Stimulated activated CD4-positive, alpha-beta T cell treated with anti-CD3 and anti-CD28 coated beads, Interleukin-4, amount 100 ng/mL, for 4 hours (primary cell): ENCODE measurements at regions not wholly inside any gene's neighbourhood (a gene's known extent, or its start where the extent isn't known, plus 50 kb on each side); places are given as distances from the start of the nearest gene placed in this dataset.
"Not testable (repeated sequence)": the region's sequence is repeated elsewhere in the genome, so short reads cannot be mapped to it uniquely, and the experiment has no call there.

Source experiments
- DNase-seq, 2 experiments: peaks; one replicate each; pipeline ENCODE4 v3.0.0-alpha.2; 2020

DNA sequence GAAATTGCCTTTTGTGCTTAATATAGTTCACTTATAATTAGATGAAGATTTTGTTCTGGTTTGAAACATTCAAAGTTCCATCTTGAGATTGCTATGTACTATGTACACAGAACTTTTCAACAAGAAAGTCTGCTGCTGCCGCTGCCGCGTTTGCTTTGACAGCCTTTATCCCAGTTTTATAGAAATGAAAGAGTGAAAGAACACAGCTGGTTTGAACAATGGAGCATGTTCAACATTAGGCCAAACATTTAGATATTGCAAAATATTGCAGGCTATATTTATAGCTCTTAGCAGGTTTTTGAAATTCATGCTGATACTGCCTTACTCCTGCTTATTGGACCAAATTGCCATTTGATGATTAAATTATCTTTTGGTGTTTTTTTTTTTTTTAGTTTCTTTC is 299.8 kb upstream of the PRKD1 start:
- no peak for DNase-seq

DNA sequence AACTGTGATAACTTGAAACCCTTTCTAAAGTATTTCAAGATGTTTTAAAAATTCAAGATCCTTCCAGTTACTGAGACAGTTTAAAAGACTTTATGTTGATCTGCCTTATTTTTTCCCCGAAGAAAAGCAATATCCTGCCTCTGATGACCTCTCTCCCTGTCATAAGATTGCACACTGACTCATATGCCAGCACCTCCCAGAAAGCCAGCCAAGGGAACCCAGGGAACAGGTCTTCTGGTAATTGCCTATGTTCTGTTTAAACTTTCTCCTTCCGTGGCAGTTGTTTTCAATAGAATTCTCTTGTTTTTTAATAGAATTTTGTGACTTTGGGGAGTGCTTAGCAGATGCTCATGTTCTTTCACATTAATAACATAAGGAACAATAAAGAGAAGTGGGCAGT is 300.2 kb upstream of the PRKD1 start:
- DNase-seq = no peak

DNA sequence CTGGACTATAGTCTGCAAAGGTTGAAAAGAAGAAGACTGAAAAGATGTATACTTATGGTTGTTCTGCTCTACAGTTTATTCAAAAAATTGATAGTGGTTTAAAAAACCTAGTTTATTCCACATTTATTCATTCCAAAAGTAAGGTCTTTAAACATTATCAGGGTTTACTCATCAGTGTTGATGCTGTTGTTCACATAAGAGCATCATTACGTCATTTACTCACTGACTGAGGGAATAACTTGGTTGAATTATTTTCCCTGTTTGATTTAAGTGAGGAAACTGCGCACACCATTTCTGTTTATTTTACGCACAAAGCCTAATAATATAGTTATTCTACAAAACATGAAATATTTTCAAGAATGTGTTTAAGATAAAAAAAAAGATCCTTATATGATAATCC is 303.1 kb upstream of the PRKD1 start:
- DNase-seq = no peak

DNA sequence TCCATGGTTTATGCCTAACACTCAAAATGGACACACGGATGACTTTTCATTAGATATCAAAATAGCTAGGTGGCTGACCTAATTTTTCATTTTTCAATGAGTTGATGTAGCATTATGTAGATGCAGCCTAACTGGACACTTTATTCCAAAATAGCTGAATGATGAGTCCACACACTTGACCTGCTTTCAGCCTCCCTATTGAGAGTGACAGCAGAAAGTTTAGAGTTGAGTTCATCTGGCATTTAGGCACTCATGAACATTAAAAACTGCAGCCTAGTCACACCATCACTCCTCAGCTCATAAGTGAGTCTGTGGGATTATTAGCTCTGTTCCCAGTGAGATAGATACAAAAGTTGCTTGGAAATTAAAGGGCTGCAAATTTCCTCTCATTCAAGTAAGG is 307.3 kb upstream of the PRKD1 start:
- no peak for DNase-seq

DNA sequence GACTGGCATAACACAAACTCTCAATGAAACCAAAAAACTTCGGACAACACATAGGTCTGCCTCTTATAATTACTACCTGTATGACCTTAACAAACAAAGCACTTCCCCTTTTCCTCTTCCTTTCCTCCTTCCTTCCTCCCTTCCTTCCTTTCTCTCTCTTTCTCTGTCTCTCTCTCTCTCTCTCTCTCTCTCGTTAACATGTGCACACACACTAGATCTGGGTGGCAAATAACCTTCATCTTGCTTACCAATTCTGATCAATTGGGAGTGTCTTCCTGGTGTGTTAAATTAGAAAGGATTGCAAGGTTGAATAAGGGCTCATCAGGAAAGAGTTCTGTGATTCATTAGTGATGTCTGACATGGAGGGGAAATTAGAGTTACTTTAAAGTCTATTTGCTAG is 307.8 kb upstream of the PRKD1 start:
- no peak for DNase-seq

DNA sequence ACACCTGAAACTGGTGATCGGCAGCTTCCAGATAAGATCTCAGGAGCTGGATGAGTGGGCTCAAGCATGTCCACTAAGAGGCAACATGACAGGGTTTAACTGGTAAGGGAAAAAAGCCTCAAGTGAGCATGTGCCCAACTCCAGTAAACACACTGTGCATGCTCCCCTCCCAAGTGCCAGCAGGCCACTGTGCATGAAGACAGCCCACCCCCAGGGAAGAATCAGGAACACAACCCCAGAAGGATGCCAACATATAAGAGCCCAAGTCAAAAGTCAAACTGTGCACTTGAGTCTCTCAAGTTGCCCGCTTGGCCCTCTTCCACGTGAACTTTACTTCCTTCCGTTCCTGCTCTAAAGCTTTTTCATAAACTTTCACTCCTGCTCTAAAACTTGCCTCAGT is 311.3 kb upstream of the PRKD1 start:
- DNase-seq = no peak

DNA sequence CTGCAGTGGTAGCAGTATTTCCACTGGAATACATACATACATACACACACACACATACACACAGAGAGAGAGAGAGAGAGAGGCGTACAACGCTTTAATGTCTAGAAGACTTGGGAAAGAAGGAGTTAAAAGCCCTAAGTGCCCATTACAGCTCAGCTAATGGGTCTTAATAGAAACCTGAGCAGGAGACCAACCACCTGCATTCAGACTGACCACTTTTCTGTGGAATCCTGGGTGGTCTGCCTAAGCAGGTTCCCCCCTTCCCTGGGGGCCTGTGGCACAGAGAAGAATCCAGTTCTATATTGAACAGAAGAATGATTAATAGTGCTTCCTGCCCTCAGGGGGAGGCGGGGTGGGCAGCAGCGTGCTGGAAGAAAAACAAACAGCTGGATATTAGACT is 312.4 kb upstream of the PRKD1 start:
- DNase-seq = no peak

DNA sequence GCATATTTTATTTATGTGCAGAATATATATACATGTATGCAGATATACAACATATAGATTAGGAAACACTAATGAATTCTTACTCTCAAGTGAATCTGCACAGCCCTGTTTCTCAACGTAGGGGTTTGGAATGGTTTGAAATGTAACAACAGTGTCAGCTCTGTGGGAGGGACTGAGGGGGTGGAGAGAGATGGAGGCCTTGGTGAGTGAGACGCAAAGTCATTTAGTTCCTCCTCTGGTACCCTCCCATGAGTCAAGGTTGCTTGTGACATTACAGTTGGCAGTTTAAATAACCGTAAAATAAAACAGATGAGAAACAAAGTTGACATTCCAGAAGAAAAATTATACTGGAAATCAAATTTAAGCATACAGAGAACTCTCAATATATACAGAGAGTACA is 313.0 kb upstream of the PRKD1 start:
- DNase-seq = no peak

DNA sequence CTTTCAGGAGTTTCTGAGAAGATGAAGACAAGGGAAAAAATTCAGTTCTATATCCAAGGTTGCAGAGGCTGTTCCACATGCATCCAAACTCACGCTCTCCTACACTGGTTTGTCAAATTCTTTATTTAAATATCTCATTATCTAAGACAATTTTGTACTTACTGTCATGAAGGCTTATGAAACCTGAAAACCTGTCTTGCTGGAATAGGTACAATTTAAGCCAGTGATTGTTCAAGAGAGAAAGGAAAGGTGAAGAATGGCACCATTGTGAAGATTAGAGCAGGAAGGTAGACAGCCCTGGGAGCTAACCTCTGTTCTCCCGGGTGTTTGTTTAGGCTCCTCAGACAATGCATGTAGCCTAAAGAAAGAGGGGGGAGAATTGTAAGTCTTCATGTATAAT is 315.1 kb upstream of the PRKD1 start:
- DNase-seq = no peak

DNA sequence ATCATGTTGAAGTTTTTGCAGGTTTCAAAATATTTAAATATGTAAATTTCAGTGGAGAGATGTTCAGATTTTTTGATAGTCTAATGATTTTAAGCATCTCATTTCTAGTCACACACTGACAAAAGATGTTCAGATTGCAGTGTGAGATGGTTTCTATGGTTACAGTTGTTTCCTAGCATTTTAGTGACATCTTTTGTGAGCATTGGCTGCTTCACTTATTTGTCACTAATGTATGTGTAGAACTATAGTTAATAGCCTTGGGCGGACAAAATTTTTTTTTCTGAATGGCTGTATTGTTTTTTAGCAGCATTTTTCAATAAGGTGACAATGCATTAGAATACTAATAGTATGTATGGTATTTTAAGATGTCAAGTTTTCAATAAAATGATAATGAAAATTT is 315.6 kb upstream of the PRKD1 start:
- no peak for DNase-seq

DNA sequence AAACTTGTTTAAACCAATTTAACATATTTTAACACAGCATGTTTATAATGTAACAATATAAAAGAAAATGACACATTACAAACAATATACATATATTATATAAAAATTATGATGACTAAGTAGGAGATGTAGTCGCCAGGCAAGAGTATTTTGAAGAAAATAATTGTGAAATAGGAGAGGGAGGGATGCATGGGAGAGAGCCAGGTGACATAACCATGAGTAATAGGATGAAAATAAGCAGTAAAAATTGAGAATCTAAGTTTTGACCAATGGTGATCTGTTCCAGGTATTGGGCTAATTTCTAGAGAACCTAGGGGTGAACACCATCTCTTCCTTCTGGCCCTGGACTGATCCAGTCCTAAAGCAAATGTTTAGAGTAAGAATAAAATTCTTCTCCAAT is 315.2 kb upstream of the G2E3 start:
- no peak for DNase-seq

DNA sequence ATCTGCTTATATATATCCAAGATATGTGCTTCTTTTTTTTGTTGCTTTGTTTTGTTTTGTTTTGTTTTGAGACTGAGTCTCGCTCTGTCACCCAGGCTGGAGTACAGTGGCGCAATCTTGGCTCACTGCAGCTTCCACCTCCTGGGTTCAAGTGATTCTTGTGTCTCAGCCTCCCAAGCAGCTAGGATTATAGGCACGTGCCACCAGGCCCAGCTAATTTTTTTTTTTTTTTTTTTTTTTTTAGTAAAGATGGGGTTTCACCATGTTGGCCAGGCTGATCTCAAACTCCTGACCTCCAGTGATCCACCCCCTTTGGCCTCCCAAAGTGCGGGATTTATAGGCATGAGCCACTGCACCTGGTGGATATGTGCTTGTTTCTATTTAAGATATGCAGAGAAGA is 314.6 kb upstream of the G2E3 start:
- not testable (repeated sequence) for DNase-seq

DNA sequence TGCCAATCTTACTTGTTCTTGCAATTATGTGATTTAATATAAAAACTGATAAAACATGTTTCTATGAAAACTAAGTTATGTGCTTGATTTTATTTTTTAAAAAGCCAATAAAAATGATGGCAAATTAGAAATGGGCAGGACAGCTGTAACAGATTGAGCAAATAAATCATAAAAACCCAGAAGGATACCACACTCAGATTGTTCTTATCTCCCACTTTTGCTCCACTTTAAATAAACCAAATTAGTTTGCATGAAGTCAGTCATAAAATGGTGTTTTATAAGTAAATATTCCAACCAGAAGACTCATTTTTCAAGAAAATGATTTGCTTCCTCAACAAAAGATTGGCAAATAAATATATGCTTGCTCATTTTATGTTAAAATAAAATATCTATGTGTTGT is 307.9 kb upstream of the G2E3 start:
- no peak for DNase-seq

DNA sequence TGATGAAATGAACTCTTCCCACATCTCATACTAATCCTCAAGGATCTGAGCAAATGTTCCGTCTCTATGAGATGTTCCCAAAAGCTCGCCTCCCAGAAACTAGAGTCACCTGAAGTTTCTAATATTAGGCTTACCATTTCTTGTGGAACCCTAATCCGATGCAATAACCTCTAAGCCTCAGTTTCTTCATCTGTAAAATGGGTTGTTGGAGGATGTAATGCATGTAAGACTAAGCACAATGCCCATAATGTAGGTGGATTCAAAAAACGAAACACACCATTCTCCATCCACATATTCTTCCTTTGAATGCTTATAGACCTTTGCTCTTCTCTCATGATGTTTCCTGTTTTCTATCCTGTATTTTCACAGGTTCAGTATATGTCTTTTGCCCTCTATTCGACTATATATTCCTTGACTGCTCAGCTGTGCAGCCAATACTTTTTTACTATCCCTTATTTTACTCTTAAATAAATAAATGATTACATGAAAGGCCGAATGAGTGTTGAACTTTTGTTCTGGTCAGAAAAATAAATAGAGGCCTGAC is 307.3 kb upstream of the G2E3 start:
- no peak for DNase-seq

DNA sequence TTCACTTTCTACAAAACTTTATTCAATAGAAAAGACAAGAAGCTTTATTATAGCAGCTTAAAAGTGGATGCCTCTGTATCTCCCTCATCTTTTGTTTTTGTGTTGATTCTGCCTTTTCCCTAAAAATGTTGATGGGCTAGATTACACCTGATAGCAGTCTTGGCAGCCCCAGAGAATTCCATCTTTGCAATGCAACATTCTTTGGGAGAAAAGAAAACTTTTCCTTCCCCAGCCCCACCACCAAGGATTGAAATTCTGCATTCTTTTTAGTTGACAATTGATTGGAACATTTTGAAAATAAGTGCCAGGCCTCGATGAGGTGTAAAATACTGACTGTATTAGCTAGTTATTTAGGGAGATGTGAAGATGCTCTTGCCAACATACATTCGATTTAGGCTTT is 306.8 kb upstream of the G2E3 start:
- DNase-seq = no peak

DNA sequence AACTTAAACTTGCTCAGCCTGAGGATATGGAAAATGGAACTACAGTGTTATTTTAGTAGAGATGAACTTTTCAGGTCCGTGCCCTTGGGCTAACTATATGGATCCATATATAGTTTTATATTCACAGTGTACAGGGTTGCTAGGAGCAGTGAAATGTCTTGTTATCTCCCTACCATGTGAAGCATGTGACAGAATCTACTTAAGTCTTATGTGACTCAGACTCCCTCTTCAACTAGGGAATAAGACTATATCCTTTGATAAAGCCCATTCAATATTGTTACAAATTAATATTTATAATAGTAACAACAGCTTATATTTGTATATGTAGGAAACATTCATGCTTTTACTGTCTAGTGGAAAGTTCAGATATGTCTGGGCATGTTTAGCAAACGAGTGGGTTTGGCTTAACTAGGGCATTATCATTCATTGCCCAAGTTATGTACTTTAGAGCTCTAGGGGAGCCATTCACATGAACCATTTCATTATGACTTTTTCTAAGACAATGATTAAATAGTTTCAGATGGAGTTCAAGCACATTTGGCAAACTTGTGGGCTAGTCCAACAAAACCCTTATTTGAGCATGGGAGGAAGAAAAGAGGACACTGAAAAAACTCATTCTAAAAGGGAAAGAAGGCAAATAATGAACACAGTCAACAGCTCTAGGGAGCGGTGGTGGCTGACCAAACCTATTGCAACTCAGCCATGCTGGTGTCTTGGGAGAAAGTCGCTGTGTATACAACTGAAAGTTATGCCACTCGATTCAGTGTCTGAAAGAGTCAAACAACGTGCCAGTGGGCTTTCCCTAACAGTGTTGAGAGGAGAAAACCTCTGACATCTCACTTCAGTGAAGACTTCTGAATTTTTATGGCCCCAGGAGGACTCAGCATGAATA is 305.9 kb upstream of the G2E3 start:
- DNase-seq = no peak

DNA sequence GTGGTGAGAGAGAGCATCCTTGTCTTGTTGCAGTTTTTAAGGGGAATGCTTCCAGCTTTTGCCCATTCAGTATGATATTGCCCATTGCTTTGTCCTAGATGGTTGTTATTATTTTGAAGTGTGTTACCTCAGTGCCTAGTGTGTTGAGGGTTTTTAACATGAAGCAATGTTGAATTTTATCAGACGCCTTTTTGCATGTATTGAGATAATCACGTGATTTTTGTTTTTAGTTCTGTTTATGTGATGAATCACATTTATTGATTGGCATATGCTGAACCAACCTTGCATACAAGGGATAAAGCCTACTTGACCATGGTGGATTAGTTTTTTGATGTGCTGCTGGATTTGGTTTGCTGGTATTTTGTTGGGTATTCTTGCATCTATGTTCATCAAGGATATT is 302.3 kb upstream of the G2E3 start:
- no peak for DNase-seq

DNA sequence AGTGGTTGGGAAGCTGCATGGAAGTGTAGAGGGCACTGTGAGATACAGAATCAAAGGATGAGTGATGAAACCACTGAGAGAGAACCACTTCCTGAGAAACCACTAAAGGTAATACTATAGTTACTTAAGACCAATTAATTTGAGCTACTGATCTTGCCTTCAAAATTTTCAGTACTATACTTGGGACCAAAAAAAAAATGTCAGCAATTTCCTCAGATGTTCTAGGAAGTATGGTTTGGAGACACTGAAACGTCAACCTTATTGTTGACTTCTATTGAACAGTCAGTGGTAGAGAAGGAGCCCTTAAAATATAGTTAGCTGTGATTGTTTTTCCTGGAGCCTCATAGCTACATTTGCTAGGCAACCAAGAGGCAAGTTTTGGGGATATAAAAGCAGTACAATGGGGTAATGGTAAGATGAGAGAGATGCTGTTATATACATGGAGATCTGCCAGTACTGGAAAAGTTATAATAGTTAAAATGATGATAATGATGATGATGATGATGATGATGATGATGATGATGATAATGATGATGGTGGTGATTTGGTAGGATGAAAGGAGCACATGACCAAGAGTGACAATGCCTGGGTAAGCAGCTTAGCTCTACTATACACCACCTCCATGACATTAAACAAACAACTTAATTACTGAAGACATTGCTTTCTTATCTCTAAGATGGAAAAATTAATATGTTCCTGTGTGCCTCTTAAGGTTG is 300.9 kb upstream of the G2E3 start:
- no peak for DNase-seq

DNA sequence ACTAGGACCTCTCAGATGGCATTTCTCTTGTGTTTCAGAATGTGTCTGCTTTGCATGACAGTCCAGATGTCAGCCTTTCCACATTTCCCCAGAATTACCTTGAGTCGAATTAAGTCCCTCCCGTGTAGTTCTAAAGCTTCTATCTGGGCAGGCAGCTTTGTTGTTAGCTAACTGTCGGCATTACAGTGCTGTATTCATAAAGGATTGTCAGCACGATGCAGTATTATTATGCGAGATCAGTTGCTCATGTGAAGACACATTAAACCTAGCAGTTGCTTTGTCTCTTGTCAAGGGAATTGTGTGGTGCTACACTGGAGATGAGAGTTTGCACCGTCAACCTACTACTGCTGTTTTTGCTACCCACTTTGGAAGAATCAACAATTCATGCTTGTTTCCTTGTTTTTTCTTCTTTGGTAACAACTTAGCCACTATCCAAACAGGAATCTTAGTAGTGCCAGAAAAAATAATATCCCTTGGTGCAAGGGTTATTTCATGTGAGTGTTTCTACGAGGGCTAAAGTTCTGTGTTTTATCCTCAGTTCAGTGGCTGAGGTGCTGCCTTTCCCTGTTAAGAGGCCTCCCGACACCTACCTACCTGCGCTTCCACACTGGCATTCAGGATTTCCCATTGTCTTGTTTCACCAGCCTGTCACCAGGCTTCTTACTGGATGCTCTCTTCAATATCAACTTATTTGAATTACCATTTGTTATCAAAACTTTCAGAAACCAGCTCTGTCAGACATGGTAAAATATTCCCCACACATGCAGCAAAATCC is 297.9 kb upstream of the G2E3 start:
- DNase-seq = no peak

DNA sequence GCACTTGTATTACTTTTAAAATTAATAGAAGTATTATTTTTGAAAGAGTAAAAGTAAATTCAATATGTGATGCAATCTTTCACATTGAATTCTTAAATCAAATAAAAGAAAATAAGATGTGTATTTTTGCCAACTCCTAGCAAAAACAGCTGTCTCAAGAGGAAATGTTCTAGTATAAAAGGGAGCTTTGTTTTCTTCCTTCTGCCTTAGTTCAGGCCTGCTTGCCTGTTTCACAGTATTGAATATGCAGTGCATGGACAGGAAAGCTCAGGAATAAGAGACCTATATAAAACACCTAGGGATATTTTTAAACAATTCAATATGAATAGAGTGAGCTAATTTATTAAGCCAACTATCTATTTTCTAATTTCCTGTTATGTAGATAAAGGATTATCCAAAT is 294.8 kb upstream of the G2E3 start:
- DNase-seq = no peak

DNA sequence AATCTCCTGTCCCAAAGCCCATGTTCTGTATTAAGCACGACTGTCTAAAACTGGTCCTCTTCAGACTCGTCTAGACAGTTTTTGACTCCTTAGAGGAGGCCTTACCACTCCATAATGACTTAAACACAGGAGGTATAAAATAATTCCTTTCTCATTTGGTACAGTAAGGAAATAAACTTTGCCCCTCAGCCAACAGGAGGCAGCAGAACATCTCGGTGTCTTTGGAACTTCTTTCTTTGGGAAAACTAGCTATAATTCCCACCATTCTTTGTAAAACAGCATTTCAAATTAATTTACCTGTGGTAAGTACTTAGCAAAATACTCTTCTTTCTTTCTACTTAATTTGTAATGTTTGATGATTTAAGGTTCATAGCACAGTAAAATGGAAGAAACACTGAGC is 292.7 kb upstream of the G2E3 start:
- DNase-seq = no peak

DNA sequence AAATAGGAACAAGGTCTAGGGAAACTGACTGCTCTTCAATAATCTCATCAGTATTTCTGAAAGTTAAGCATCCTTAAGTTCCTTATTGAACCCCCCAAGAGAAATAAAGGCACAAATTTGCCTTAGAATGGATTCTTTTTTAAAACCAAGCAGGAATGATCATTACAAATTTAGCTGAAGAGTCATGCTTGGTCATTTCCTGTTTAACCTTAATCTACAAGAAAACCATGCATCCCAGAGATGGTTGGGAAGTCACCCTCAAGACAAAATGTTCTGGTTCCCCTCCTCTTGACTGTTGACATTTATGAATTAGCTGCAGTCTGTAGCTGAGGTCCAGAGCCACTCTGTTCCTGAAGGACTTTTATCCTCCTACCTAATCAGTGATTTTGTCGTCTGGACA is 291.8 kb upstream of the G2E3 start:
- DNase-seq = no peak
